Heart left ventricle (tissue), 16 donors: ENCODE measurements at regions not wholly inside any gene's neighbourhood (a gene's known extent, or its start where the extent isn't known, plus 50 kb on each side); places are given as distances from the start of the nearest gene placed in this dataset.

Source experiments
- ATAC-seq, 4 donors: fragments of 200-7000 bp; cut with Tn5 transposase; one replicate each; pipeline ENCODE4 v1.9.1; 2020 to 2022; ENCODE audit warnings: moderate library complexity in 4 of 4, mild to moderate bottlenecking in 3 of 4, moderate number of reproducible peaks in 1 of 4
- DNase-seq, 5 donors: peaks; one replicate each; pipeline ENCODE4 v3.0.0-alpha.2; 2020
- H3K27ac ChIP-seq, 12 donors: fragments of 200-600 bp; sonication (generic) in 4 of 12; one replicate each; pipeline versions ENCODE4 v1.5.0 to v1.8.0; 2016 to 2022; ENCODE audit warnings: mild to moderate bottlenecking in 2 of 12
- H3K27me3 ChIP-seq, 9 donors: fragments of 200-600 bp; sonication (generic) in 2 of 9; one replicate each; pipeline versions ENCODE4 v1.5.1 to v1.8.0; 2016 to 2022; ENCODE audit warnings: mild to moderate bottlenecking in 3 of 9
- H3K36me3 ChIP-seq, 9 donors: fragments of 200-600 bp; sonication (generic) in 2 of 9; one replicate each; pipeline versions ENCODE4 v1.5.0 to v1.8.0; 2018 to 2022; ENCODE audit warnings: mild to moderate bottlenecking in 2 of 9
- H3K4me1 ChIP-seq, 12 donors: fragments of 200-600 bp; sonication (generic) in 4 of 12; one replicate each; pipeline versions ENCODE4 v1.5.0 to v1.8.0; 2016 to 2022; ENCODE audit warnings: mild to moderate bottlenecking in 3 of 12
- H3K4me3 ChIP-seq, 12 donors: fragments of 200-600 bp; sonication (generic) in 4 of 12; one replicate each; pipeline versions ENCODE4 v1.5.0 to v1.8.0; 2017 to 2022; ENCODE audit warnings: mild to moderate bottlenecking in 9 of 12, moderate library complexity in 4 of 12
- H3K9me3 ChIP-seq, 12 donors: fragments of 200-600 bp; sonication (generic) in 4 of 12; one replicate each; pipeline versions ENCODE4 v1.5.0 to v1.8.0; 2016 to 2022; ENCODE audit warnings: mild to moderate bottlenecking in 1 of 12
- CTCF ChIP-seq, 12 donors: fragments of 200-600 bp; sonication (generic) in 4 of 12; IDR thresholded peaks; one replicate each; pipeline versions ENCODE4 v1.5.0 to v1.8.0; 2018 to 2022; ENCODE audit warnings: antibody characterized with exemption in 12 of 12, mild to moderate bottlenecking in 5 of 12
- POLR2A ChIP-seq, 2 donors: fragments of 450-650 bp; IDR thresholded peaks; one replicate each; pipeline ENCODE4 v1.6.1; 2017; ENCODE audit warnings: antibody characterized with exemption in 2 of 2, mild to moderate bottlenecking in 2 of 2, moderate library complexity in 2 of 2
- WGBS, 4 donors: extraction: QIAGEN DNeasy Blood & Tissue Kit in 2 of 4; methylation state at CpG; one replicate each; pipeline versions ENCODE4 v1.1.5 to v1.1.7; 2013 to 2018; 5-methylcytosine and 5-hydroxymethylcytosine counted together
- intact Hi-C, 10 donors: fragments of 100-400 bp; cut with DNase I; formaldehyde crosslinking; loops; one replicate each; pipeline versions ENCODE4 v1.11.1 to v1.14.2; 2022
- donor health status: ischemic (EF 13 %, LVEDD 7.1; RV severe dilation, severe dysfunction).
- donor health status: healthy with polysubstance abuse.
- donor health status: DM: no; HTN: yes; CAD: no.
- donor health status: DM: no; HTN: no; CAD: no.
- donor health status: ischemic (EF 25% LVEDD 6.9; RV normal size, moderate dysfunction).
- donor health status: ischemic (EF 25% LVEDD 5.7; RV mildly dilated, moderate dysfunction).
- donor health status: healthy.
- donor health status: DM: yes; HTN: yes; CAD: no.
- donor health status: ischemic (EF 35%, LVEDD 5.7; RV mildly dilated, moderate dysfunction).
- donor health status: nonischemic (EF 11% LVEDD 7.7; RV severe dilation, severe dysfunction).
- donor health status: DM: yes; HTN: yes; CAD: no.
- donor health status: PGD.
- donor health status: ischemic (EF 29% LVEDD 5.4; RV normal size, mild dysfunction).
- donor health status: nonischemic (EF 23%, LVEDD 6.1; RV moderate dilation, normal function).

- no peak overlapping the region for H3K4me3 ChIP-seq
- ATAC-seq (no peak), DNase-seq (no peak)
- H3K9me3 ChIP-seq: peaks cover 0 to 2% (median 0%) of the 10 kb centered on the region in 12 donors
- intact Hi-C loops: loop anchor here in 1 of 10 donors (10.0 kb wide), 1 partner anchor 56 kb away; no protein-coding TSS in a partner anchor
- H3K27ac ChIP-seq: no peak overlapping the region
- no peak for TF ChIP-seq CTCF (IDR thresholded peaks at IDR 0.05)
- TF ChIP-seq POLR2A (IDR thresholded peaks at IDR 0.05): no peak
- H3K4me1 ChIP-seq: no peaks in the 10 kb centered on the region
- 62 to 73% (median 70%) methylated on average over 4 of the region's 4 CpGs for WGBS, 4 donors
- H3K27me3 ChIP-seq: no peaks in the 10 kb centered on the region
- H3K36me3 ChIP-seq: no peaks in the 10 kb centered on the region
These were observed 80.8 kb downstream of the IFNG start for GRCh38 chr12:68078737-68079136.

DNA sequence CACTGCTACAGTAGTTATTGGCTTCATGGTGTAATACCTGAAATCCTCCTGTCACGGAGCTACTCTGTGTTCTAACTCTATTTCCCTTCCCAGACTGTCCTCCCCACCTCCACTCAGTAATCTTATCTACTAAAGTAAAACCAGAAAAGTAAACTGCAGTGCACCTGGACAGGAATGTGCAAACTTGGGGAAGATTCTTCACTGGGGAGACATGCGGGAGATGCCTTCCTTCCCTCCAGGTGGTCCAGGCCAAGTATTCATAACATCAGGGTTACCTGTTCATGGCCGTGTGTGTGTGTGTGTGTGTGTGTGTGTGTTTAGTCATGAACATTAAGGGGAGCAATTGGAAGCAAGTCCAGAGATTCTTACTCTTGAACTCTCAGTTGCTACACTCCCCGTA is 84.1 kb downstream of the IFNG start:
- Histone ChIP-seq H3K4me1 (no peaks in the 10 kb centered on the region), H3K36me3 (no peaks in the 10 kb centered on the region), H3K4me3 (no peak overlapping the region), H3K27ac (no peak overlapping the region), H3K9me3 (no peaks in the 10 kb centered on the region), H3K27me3 (no peaks in the 10 kb centered on the region)
- 76 to 86% (median 79%) methylated on average over 4 of the region's 4 CpGs for WGBS, 4 donors
- intact Hi-C loops: loop anchor here in 1 of 10 donors (10.0 kb wide), 1 partner anchor 59 kb away; no protein-coding TSS in a partner anchor
- ATAC-seq (no peak), DNase-seq (no peak)
- TF ChIP-seq CTCF (IDR thresholded peaks at IDR 0.05) (no peak), POLR2A (IDR thresholded peaks at IDR 0.05) (no peak)

DNA sequence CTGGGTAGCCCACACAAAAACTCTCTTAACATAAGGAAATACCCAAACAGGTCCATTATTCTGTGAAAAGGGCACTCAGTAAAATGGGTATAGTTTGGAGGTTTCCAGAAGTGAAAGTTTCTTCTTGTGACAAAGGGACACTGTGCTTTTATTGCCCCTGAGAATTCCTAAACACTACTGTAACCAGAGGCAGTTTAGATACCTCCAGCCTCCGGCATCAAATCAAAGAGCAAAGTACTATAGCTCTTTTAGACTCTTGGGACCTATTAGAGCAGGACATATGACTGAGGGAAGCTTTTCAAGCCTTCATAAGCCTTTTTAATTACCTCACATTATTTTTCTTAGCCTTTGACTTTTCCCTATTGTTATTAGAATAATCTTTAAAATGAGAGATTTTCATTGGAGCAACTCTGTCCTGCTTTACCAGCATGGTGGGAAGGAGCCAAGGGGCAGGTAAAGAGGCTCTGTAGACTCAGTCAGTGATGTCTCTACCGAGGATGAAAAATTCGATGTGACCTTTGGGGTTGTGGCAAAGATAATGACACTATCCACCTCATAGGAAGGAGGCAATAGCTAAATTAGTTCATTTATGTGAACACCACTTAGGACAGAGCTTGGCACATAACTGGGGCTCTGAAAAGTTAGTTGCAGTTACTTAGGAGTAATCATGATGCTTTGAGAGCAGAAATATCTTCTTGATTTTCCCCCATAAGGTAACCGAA is 85.1 kb downstream of the IFNG start:
- intact Hi-C loops: loop anchor here in 1 of 10 donors (10.0 kb wide), 1 partner anchor 60 kb away; no protein-coding TSS in a partner anchor
- TF ChIP-seq CTCF (IDR thresholded peaks at IDR 0.05): no peak
- TF ChIP-seq POLR2A (IDR thresholded peaks at IDR 0.05): no peak
- 74 to 81% (median 79%) methylated on average over 4 of the region's 4 CpGs for WGBS, 4 donors
- ATAC-seq (no peak), DNase-seq (no peak)
- no peaks in the 10 kb centered on the region for H3K36me3 ChIP-seq
- no peaks in the 10 kb centered on the region for H3K27me3 ChIP-seq
- no peaks in the 10 kb centered on the region for H3K9me3 ChIP-seq
- no peak overlapping the region for H3K4me3 ChIP-seq
- no peaks in the 10 kb centered on the region for H3K4me1 ChIP-seq
- H3K27ac ChIP-seq: no peak overlapping the region

GRCh38 chr12:68070957-68071356 is 81.7 kb downstream of the IFNG-AS1 start:
- no peaks in the 10 kb centered on the region for H3K27me3 ChIP-seq
- no peak for TF ChIP-seq CTCF (IDR thresholded peaks at IDR 0.05)
- TF ChIP-seq POLR2A (IDR thresholded peaks at IDR 0.05): no peak
- peaks cover 0 to 16% (median 0%) of the 10 kb centered on the region in 12 donors for H3K9me3 ChIP-seq
- 39 to 56% (median 55%) methylated on average over 2 of the region's 2 CpGs for WGBS, 4 donors
- intact Hi-C loops: loop anchor here in 1 of 10 donors (10.0 kb wide), 1 partner anchor 64 kb away; no protein-coding TSS in a partner anchor
- no peaks in the 10 kb centered on the region for H3K36me3 ChIP-seq
- ATAC-seq: no peak
- no peak overlapping the region for H3K27ac ChIP-seq
- no peaks in the 10 kb centered on the region for H3K4me1 ChIP-seq
- DNase-seq: no peak
- no peak overlapping the region for H3K4me3 ChIP-seq
